Loucy (cell line): ENCODE measurements at regions not wholly inside any gene's neighbourhood (a gene's known extent, or its start where the extent isn't known, plus 50 kb on each side); places are given as distances from the start of the nearest gene placed in this dataset.

Source experiments
- H2AFZ ChIP-seq: fragments of 200-600 bp; sonication (generic); 2 replicates; pipeline ENCODE4 v1.6.0; 2016; ENCODE audit warnings: antibody characterized with exemption, mild to moderate bottlenecking, low read length, moderate library complexity
- H3F3A ChIP-seq: fragments of 200-600 bp; 2 replicates; pipeline ENCODE4 v1.6.0; 2016; ENCODE audit warnings: antibody characterized with exemption, low read depth, mild to moderate bottlenecking
- H3K27me3 ChIP-seq: fragments of 200-600 bp; sonication (generic); 2 replicates; pipeline ENCODE4 v1.6.1; 2014; ENCODE audit warnings: low read length, mild to moderate bottlenecking; ENCODE audit not compliant: insufficient read depth, poor library complexity, severe bottlenecking
- H3K36me3 ChIP-seq: fragments of 200-600 bp; sonication (generic); 2 replicates; pipeline ENCODE4 v1.6.1; 2016; ENCODE audit warnings: low read length; ENCODE audit not compliant: insufficient read depth
- H3K4me1 ChIP-seq: fragments of 200-600 bp; sonication (generic); 2 replicates; pipeline ENCODE4 v1.5.1; 2014; ENCODE audit warnings: low read length, mild to moderate bottlenecking; ENCODE audit not compliant: insufficient read depth, poor library complexity, severe bottlenecking
- H3K4me2 ChIP-seq: fragments of 200-600 bp; sonication (generic); 2 replicates; pipeline ENCODE4 v1.6.0; 2014; ENCODE audit warnings: antibody characterized with exemption, low read length, low read depth, mild to moderate bottlenecking; ENCODE audit not compliant: poor library complexity, severe bottlenecking
- H3K4me3 ChIP-seq: fragments of 200-600 bp; sonication (generic); 2 replicates; pipeline ENCODE4 v1.5.1; 2014; ENCODE audit warnings: low read length, mild to moderate bottlenecking, mixed read lengths; ENCODE audit not compliant: poor library complexity, severe bottlenecking
- H3K79me2 ChIP-seq: fragments of 200-600 bp; sonication (generic); 2 replicates; pipeline ENCODE4 v1.6.1; 2014; ENCODE audit warnings: low read length; ENCODE audit not compliant: insufficient read depth
- H3K9ac ChIP-seq: fragments of 200-600 bp; sonication (generic); 2 replicates; pipeline ENCODE4 v1.6.0; 2014; ENCODE audit warnings: mild to moderate bottlenecking, low read depth, low read length, moderate library complexity; ENCODE audit not compliant: poor library complexity, severe bottlenecking
- H3K9me2 ChIP-seq: fragments of 200-600 bp; sonication (generic); replicated peaks from 2 replicates; pipeline ENCODE4 v1.6.1; 2016; ENCODE audit warnings: low read depth, low read length, mixed read lengths
- H3K9me3 ChIP-seq: fragments of 200-600 bp; sonication (generic); 2 replicates; pipeline ENCODE4 v1.6.1; 2014; ENCODE audit warnings: mild to moderate bottlenecking, antibody characterized with exemption, low read length, low read depth; ENCODE audit not compliant: insufficient read depth
- H4K20me1 ChIP-seq: fragments of 200-600 bp; sonication (generic); 2 replicates; pipeline ENCODE4 v1.6.0; 2014; ENCODE audit warnings: antibody characterized with exemption, low read length, mild to moderate bottlenecking; ENCODE audit not compliant: insufficient read depth, poor library complexity, severe bottlenecking
- CTCF ChIP-seq: fragments of 200-600 bp; sonication (generic); conservative IDR thresholded peaks from 2 replicates; pipeline ENCODE4 v1.5.1; 2014; ENCODE audit warnings: mild to moderate bottlenecking, antibody characterized with exemption, low read length
- EZH2phosphoT487 ChIP-seq: fragments of 200-600 bp; IDR thresholded peaks from 2 replicates; pipeline ENCODE4 v1.6.1; 2018; ENCODE audit warnings: antibody characterized with exemption, mild to moderate bottlenecking, moderate library complexity, borderline replicate concordance

- Histone ChIP-seq H3K27me3 (no peaks in the 10 kb centered on the region), H3F3A (no peaks in the 10 kb centered on the region), H3K36me3 (no peaks in the 10 kb centered on the region), H3K4me3 (no peak overlapping the region), H4K20me1 (no peaks in the 10 kb centered on the region), H2AFZ (peak overlapping the region; percentile 46; the same call in 1 of the 2 replicates), H3K9ac (no peak overlapping the region), H3K4me1 (no peaks in the 10 kb centered on the region), H3K9me2 (no peaks in the 10 kb centered on the region), H3K9me3 (no peaks in the 10 kb centered on the region), H3K4me2 (no peak overlapping the region), H3K79me2 (no peaks in the 10 kb centered on the region)
- TF ChIP-seq CTCF (no peak), EZH2phosphoT487 (no peak)
Observed at GRCh38 chr18:45241271-45241670, 374.0 kb upstream of the SLC14A2 start.

- H3F3A ChIP-seq, result no peaks in the 10 kb centered on the region
- H3K4me3 ChIP-seq, result no peak overlapping the region
- no peak overlapping the region for H3K4me2 ChIP-seq
- H3K27me3 ChIP-seq, result no peaks in the 10 kb centered on the region
- H3K79me2 ChIP-seq, result no peaks in the 10 kb centered on the region
- H3K9ac ChIP-seq, result no peak overlapping the region
- no peaks in the 10 kb centered on the region for H4K20me1 ChIP-seq
- no peaks in the 10 kb centered on the region for H3K9me2 ChIP-seq
- TF ChIP-seq EZH2phosphoT487, result no peak
- TF ChIP-seq CTCF, result no peak
- no peaks in the 10 kb centered on the region for H3K36me3 ChIP-seq
- peaks cover 2% of the 10 kb centered on the region for H3K4me1 ChIP-seq
- H2AFZ ChIP-seq, result no peak overlapping the region
- H3K9me3 ChIP-seq, result no peaks in the 10 kb centered on the region
Observed at GRCh38 chr18:45241982-45242565, 373.2 kb upstream of the SLC14A2 start.

- no peaks in the 10 kb centered on the region for H3K27me3 ChIP-seq
- TF ChIP-seq EZH2phosphoT487, result no peak
- no peak for TF ChIP-seq CTCF
- H3F3A ChIP-seq, result no peaks in the 10 kb centered on the region
- H3K79me2 ChIP-seq, result no peaks in the 10 kb centered on the region
- H3K36me3 ChIP-seq, result no peaks in the 10 kb centered on the region
- H3K4me3 ChIP-seq, result no peak overlapping the region
- H3K9me3 ChIP-seq, result no peaks in the 10 kb centered on the region
- no peaks in the 10 kb centered on the region for H4K20me1 ChIP-seq
- no peaks in the 10 kb centered on the region for H3K9me2 ChIP-seq
- no peak overlapping the region for H2AFZ ChIP-seq
- H3K9ac ChIP-seq, result no peak overlapping the region
- H3K4me1 ChIP-seq, result peaks cover 14% of the 10 kb centered on the region
- no peak overlapping the region for H3K4me2 ChIP-seq
Observed at GRCh38 chr18:45243340-45244110, 371.8 kb upstream of the SLC14A2 start.
